ENCODE measurements at regions not wholly inside any gene's neighbourhood (a gene's known extent, or its start where the extent isn't known, plus 50 kb on each side); places are given as distances from the start of the nearest gene placed in this dataset.
A peak's percentile ranks its signal among the peaks of the same experiment; 100 is the strongest.

GRCh38 chr9:82126256-82126655 is 137.7 kb downstream of the SPATA31D1 start:
- Mint-ChIP-seq H3K4me1 (peaks cover 12% of the 10 kb centered on the region), H3K36me3 (no peaks in the 10 kb centered on the region), H3K27ac (peak overlapping the region; percentile 22), H3K9me3 (no peaks in the 10 kb centered on the region), H3K27me3 (ENCODE audit: insufficient read depth, low read depth) (peaks cover 3% of the 10 kb centered on the region), H3K4me3 (no peak overlapping the region)
- no peak overlapping the region for H2AFZ ChIP-seq (replicated peaks)
- H4K20me1 ChIP-seq (ENCODE audit: low read depth), result no peaks in the 10 kb centered on the region
- H3K36me3 ChIP-seq, result no peaks in the 10 kb centered on the region
- H3F3A ChIP-seq (ENCODE audit: low read depth), result no peaks in the 10 kb centered on the region
- no peak overlapping the region for H3K9ac ChIP-seq
- no peak overlapping the region for H3K4me3 ChIP-seq
- no peaks in the 10 kb centered on the region for H3K4me1 ChIP-seq
- TF ChIP-seq CTCF (IDR thresholded peaks at IDR 0.05) (no peak), EZH2 (IDR thresholded peaks at IDR 0.05) (no peak), EZH2phosphoT487 (IDR thresholded peaks at IDR 0.05) (no peak)
- H3K9me3 ChIP-seq (ENCODE audit: low read depth), result no peaks in the 10 kb centered on the region
- H3K27ac ChIP-seq, result no peak overlapping the region
- H3K27me3 ChIP-seq, result no peaks in the 10 kb centered on the region
- H3K79me2 ChIP-seq (ENCODE audit: low read depth), result no peaks in the 10 kb centered on the region
- no peak overlapping the region for H3K4me2 ChIP-seq
- no peak for DNase-seq (ENCODE audit: low spot score)

DNA sequence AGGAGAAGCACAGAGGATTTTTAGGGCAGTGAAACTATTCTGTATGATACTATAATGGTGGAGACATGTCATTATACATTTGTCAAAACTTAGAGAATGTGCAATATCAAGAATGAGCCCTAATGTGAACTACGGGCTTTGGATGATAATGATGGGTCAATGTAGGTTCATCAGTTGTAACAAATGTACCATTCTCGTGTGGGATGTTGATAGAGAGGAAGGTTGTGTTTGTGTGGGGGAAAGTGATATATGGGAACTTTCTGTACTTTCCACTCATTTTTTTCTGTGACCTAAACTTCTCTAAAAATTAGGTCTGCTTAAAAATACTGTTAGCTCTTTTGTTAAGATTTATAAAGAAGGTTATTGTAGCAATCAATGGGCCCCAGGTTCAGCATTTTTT is 138.9 kb downstream of the SPATA31D1 start:
- H3K27ac ChIP-seq, result no peak overlapping the region
- H3K36me3 Mint-ChIP-seq, result no peaks in the 10 kb centered on the region
- no peaks in the 10 kb centered on the region for H4K20me1 ChIP-seq (ENCODE audit: low read depth)
- H3K9me3 Mint-ChIP-seq, result no peaks in the 10 kb centered on the region
- DNase-seq (ENCODE audit: low spot score), result no peak
- no peak overlapping the region for H3K4me3 ChIP-seq
- no peak overlapping the region for H3K27ac Mint-ChIP-seq
- H3K4me3 Mint-ChIP-seq, result no peak overlapping the region
- no peaks in the 10 kb centered on the region for H3K36me3 ChIP-seq
- no peak overlapping the region for H3K9ac ChIP-seq
- H3K79me2 ChIP-seq (ENCODE audit: low read depth), result no peaks in the 10 kb centered on the region
- no peaks in the 10 kb centered on the region for H3F3A ChIP-seq (ENCODE audit: low read depth)
- peaks cover 12% of the 10 kb centered on the region for H3K4me1 Mint-ChIP-seq
- peaks cover 6% of the 10 kb centered on the region for H3K27me3 Mint-ChIP-seq (ENCODE audit: insufficient read depth, low read depth)
- H2AFZ ChIP-seq (replicated peaks), result no peak overlapping the region
- H3K4me1 ChIP-seq, result no peaks in the 10 kb centered on the region
- no peaks in the 10 kb centered on the region for H3K27me3 ChIP-seq
- no peak for TF ChIP-seq EZH2 (IDR thresholded peaks at IDR 0.05)
- no peaks in the 10 kb centered on the region for H3K9me3 ChIP-seq (ENCODE audit: low read depth)
- no peak overlapping the region for H3K4me2 ChIP-seq

- no peak for TF ChIP-seq EZH2phosphoT487 (IDR thresholded peaks at IDR 0.05)
- Histone ChIP-seq H3F3A (ENCODE audit: low read depth) (no peaks in the 10 kb centered on the region), H3K36me3 (no peaks in the 10 kb centered on the region), H2AFZ (replicated peaks) (no peak overlapping the region), H3K27me3 (no peaks in the 10 kb centered on the region), H3K79me2 (ENCODE audit: low read depth) (no peaks in the 10 kb centered on the region), H3K4me3 (no peak overlapping the region), H3K4me2 (no peak overlapping the region), H3K9ac (no peak overlapping the region), H4K20me1 (ENCODE audit: low read depth) (no peaks in the 10 kb centered on the region), H3K9me3 (ENCODE audit: low read depth) (no peaks in the 10 kb centered on the region), H3K4me1 (no peaks in the 10 kb centered on the region), H3K27ac (no peak overlapping the region)
- DNase-seq (ENCODE audit: low spot score), result no peak
- Mint-ChIP-seq H3K9me3 (no peaks in the 10 kb centered on the region), H3K4me1 (peaks cover 12% of the 10 kb centered on the region), H3K4me3 (no peak overlapping the region), H3K27ac (no peak overlapping the region), H3K27me3 (ENCODE audit: insufficient read depth, low read depth) (peaks cover 7% of the 10 kb centered on the region), H3K36me3 (no peaks in the 10 kb centered on the region)
Measured at GRCh38 chr9:82128011-82128696, 139.6 kb downstream of the SPATA31D1 start.

DNA sequence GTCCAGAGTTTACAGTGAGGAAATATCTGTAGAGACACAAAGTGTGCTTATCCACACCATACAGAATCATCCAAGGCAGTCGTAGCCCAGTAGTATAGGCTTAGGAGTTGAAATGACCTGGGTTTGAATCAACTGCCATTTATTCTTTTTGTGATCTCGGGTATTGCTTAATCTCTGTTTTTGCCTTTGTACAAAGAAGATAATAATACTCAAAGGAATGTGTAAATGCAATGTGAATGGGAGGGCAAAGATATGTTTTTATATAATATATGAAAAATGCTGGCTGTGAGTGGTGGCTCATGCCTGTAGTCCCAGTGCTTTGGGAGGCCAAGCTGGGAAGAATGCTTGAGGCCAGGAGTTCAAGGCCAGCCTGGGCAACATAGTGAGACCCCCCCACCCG is 141.1 kb downstream of the SPATA31D1 start:
- TF ChIP-seq EZH2 (IDR thresholded peaks at IDR 0.05), result no peak
- no peak for TF ChIP-seq EZH2phosphoT487 (IDR thresholded peaks at IDR 0.05)
- TF ChIP-seq CTCF (IDR thresholded peaks at IDR 0.05), result no peak
- no peak overlapping the region for H3K4me3 ChIP-seq
- H4K20me1 ChIP-seq (ENCODE audit: low read depth), result no peaks in the 10 kb centered on the region
- Mint-ChIP-seq H3K4me1 (peaks cover 12% of the 10 kb centered on the region), H3K36me3 (no peaks in the 10 kb centered on the region), H3K9me3 (no peaks in the 10 kb centered on the region), H3K27ac (no peak overlapping the region), H3K4me3 (no peak overlapping the region), H3K27me3 (ENCODE audit: insufficient read depth, low read depth) (peaks cover 7% of the 10 kb centered on the region)
- no peak overlapping the region for H3K27ac ChIP-seq
- no peaks in the 10 kb centered on the region for H3K79me2 ChIP-seq (ENCODE audit: low read depth)
- no peak overlapping the region for H3K4me2 ChIP-seq
- no peak overlapping the region for H2AFZ ChIP-seq (replicated peaks)
- H3F3A ChIP-seq (ENCODE audit: low read depth), result no peaks in the 10 kb centered on the region
- H3K27me3 ChIP-seq, result no peaks in the 10 kb centered on the region
- no peaks in the 10 kb centered on the region for H3K36me3 ChIP-seq
- no peaks in the 10 kb centered on the region for H3K4me1 ChIP-seq
- no peak overlapping the region for H3K9ac ChIP-seq
- DNase-seq (ENCODE audit: low spot score), result no peak
- H3K9me3 ChIP-seq (ENCODE audit: low read depth), result no peaks in the 10 kb centered on the region
